Lung (tissue), 11 donors: ENCODE measurements at regions not wholly inside any gene's neighbourhood (a gene's known extent, or its start where the extent isn't known, plus 50 kb on each side); places are given as distances from the start of the nearest gene placed in this dataset.

Source experiments
- ATAC-seq: fragments of 200-7000 bp; cut with Tn5 transposase; one replicate; pipeline ENCODE4 v1.9.1; 2020; ENCODE audit warnings: moderate number of reproducible peaks; ENCODE audit not compliant: insufficient read depth, low FRiP score
- DNase-seq, 3 donors: peaks; one replicate each; pipeline ENCODE4 v3.0.0-alpha.2; 2013 to 2017
- H3K27ac ChIP-seq, 2 donors: one replicate each; pipeline ENCODE4 v1.5.1; 2013; ENCODE audit warnings: mild to moderate bottlenecking in 2 of 2, moderate library complexity in 2 of 2, control low read depth in 1 of 2, inconsistent platforms in 1 of 2, low read depth in 1 of 2, low read length in 1 of 2
- H3K27me3 ChIP-seq, 3 donors: one replicate each; pipeline ENCODE4 v1.5.1; 2013; ENCODE audit warnings: low read length in 2 of 3; ENCODE audit not compliant: control insufficient read depth in 3 of 3, insufficient read depth in 3 of 3
- H3K36me3 ChIP-seq, 4 donors: one replicate each; pipeline ENCODE4 v1.5.1; 2013; ENCODE audit warnings: low read length in 4 of 4, mild to moderate bottlenecking in 1 of 4, moderate library complexity in 1 of 4; ENCODE audit not compliant: control insufficient read depth in 4 of 4, insufficient read depth in 4 of 4
- H3K4me1 ChIP-seq, 5 donors: one replicate each; pipeline ENCODE4 v1.5.1; 2013; ENCODE audit warnings: low read length in 5 of 5, mild to moderate bottlenecking in 2 of 5, moderate library complexity in 1 of 5; ENCODE audit not compliant: control insufficient read depth in 5 of 5, insufficient read depth in 5 of 5
- H3K4me3 ChIP-seq: one replicate; pipeline ENCODE4 v1.5.1; 2013; ENCODE audit warnings: mild to moderate bottlenecking, control low read depth, moderate library complexity
- H3K9ac ChIP-seq, 2 donors: one replicate each; pipeline ENCODE4 v1.5.1; 2013; ENCODE audit warnings: low read length in 2 of 2, control low read depth in 1 of 2; ENCODE audit not compliant: insufficient read depth in 1 of 2
- H3K9me3 ChIP-seq, 4 donors: one replicate each; pipeline ENCODE4 v1.5.1; 2013; ENCODE audit warnings: low read length in 3 of 4, mild to moderate bottlenecking in 1 of 4, moderate library complexity in 1 of 4; ENCODE audit not compliant: control insufficient read depth in 4 of 4, insufficient read depth in 3 of 4
- WGBS, 2 donors: extraction: QIAGEN DNeasy Blood & Tissue Kit; methylation state at CpG; one replicate each; pipeline ENCODE4 v1.1.7; 2013; 5-methylcytosine and 5-hydroxymethylcytosine counted together
- TF ChIP-seq, protein P1 (sequence below): IDR thresholded peaks from 2 replicates; pipeline ENCODE4 v1.5.1; 2012; ENCODE audit warnings: mild to moderate bottlenecking; ENCODE audit errors: control extremely low read depth, extremely low read depth
- donor health status: control.
- donor health status: control.
- donor health status: Bipolar disorder and iron deficiency.
- donor health status: healthy.
- donor health status: DM: yes; HTN: yes; CAD: no.

DNA sequence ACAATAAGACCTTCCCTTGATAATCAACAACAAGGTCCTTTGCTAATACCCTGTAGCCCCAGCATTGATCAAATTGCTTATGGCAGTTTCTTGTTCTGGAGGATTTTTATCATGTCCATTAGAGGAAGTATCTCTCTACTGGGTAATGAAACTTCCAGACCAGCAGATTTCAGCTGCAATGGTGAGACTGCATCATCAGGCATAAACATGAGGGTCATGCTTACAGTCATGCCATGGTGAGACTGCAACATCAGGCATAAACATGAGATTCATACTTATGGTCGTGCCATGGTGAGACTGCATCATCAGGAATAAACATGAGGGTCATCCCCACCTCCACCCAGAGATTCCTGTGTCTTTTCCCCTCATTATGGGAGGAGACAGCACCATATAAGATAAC, 129.0 kb upstream of the LIPC start:
- TF ChIP-seq, protein P1, sequence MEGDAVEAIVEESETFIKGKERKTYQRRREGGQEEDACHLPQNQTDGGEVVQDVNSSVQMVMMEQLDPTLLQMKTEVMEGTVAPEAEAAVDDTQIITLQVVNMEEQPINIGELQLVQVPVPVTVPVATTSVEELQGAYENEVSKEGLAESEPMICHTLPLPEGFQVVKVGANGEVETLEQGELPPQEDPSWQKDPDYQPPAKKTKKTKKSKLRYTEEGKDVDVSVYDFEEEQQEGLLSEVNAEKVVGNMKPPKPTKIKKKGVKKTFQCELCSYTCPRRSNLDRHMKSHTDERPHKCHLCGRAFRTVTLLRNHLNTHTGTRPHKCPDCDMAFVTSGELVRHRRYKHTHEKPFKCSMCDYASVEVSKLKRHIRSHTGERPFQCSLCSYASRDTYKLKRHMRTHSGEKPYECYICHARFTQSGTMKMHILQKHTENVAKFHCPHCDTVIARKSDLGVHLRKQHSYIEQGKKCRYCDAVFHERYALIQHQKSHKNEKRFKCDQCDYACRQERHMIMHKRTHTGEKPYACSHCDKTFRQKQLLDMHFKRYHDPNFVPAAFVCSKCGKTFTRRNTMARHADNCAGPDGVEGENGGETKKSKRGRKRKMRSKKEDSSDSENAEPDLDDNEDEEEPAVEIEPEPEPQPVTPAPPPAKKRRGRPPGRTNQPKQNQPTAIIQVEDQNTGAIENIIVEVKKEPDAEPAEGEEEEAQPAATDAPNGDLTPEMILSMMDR: no peak
- ATAC-seq (no peak), DNase-seq (no peak)
- no peaks in the 10 kb centered on the region for H3K9me3 ChIP-seq
- H3K27ac ChIP-seq: no peak overlapping the region
- H3K4me1 ChIP-seq: peaks cover 0 to 9% (median 0%) of the 10 kb centered on the region in 5 donors
- H3K27me3 ChIP-seq: no peaks in the 10 kb centered on the region
- no peak overlapping the region for H3K9ac ChIP-seq
- H3K36me3 ChIP-seq: no peaks in the 10 kb centered on the region
- H3K4me3 ChIP-seq: no peak overlapping the region
- 84 to 88% methylated on average over 1 of the region's 1 CpG for WGBS, 2 donors

DNA sequence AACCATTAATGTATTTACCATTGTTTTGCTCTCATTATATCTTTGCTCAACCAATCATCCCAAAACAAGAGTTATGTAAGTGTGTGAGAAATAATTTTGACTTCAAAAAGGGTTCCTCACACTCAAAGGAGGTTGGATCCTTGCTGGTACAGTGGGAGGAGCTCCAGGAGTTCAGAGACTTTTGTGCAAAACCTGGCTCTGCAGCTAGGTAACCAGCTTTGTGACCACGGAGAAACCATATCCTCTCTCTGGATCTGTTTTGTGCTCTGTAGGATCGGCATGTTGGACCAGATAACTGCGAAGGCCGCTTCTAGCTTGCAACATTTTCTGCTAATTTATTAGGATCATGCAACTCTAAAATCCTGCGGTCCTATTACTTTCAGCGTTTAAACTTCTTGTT, 128.6 kb upstream of the LIPC start:
- Histone ChIP-seq H3K4me1 (peaks cover 0 to 9% (median 0%) of the 10 kb centered on the region in 5 donors), H3K9me3 (no peaks in the 10 kb centered on the region), H3K27me3 (no peaks in the 10 kb centered on the region), H3K27ac (no peak overlapping the region), H3K4me3 (no peak overlapping the region), H3K36me3 (no peaks in the 10 kb centered on the region), H3K9ac (no peak overlapping the region)
- DNase-seq (no peak), ATAC-seq (no peak)
- TF ChIP-seq, protein P1: no peak
- WGBS, 2 donors: 76 to 82% methylated on average over 6 of the region's 6 CpGs

DNA sequence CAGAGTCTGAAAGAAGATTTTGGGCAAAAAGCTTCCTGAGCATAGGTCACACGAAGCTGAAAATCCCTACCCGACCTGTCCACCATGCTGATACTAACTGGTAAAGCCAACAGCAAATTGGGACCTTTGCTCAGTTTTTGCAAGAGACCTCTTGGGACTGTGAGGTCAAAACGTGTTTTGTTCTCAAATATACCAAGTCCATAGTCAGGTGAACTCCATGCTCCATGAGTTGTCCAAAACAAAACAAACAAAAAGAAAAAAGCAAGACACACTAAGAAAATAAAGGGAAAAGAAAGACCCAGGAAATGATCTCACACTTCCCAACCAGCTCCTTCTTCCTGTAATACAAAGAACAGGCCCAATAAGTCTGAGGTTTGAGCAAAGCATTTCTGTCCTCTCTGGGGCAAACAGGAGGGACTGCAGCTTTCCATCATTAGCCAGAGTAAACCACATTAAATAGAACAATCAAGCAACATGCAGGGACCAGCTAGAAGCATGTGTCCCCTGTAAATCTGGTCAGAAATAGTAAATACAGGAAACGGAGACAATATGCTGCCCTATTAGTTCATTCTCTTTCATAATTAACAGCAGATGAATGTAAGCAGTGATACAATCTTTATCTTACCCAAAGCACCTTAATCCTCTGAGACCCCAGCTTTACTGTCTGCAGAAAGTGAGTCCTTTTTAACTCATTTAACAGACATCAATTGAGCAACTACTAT, 125.0 kb upstream of the LIPC start:
- H3K4me1 ChIP-seq: peaks cover 0 to 9% (median 0%) of the 10 kb centered on the region in 5 donors
- no peak overlapping the region for H3K4me3 ChIP-seq
- H3K27me3 ChIP-seq: no peaks in the 10 kb centered on the region
- 82 to 84% methylated on average over 4 of the region's 4 CpGs for WGBS, 2 donors
- no peaks in the 10 kb centered on the region for H3K9me3 ChIP-seq
- H3K27ac ChIP-seq: no peak overlapping the region
- DNase-seq: no peak
- H3K9ac ChIP-seq: no peak overlapping the region
- TF ChIP-seq, protein P1: no peak
- no peaks in the 10 kb centered on the region for H3K36me3 ChIP-seq
- ATAC-seq: no peak
